LNCaP clone FGC (cell line): ENCODE measurements at regions not wholly inside any gene's neighbourhood (a gene's known extent, or its start where the extent isn't known, plus 50 kb on each side); places are given as distances from the start of the nearest gene placed in this dataset.

Source experiments
- DNase-seq: peaks from one replicate; pipeline ENCODE4 v3.0.0-alpha.2; 2011; ENCODE audit warnings: low read depth
- H3K4me3 ChIP-seq: 2 replicates; pipeline ENCODE4 v1.5.1; 2011; ENCODE audit warnings: mild to moderate bottlenecking, low read depth, low read length, control low read depth
- TF ChIP-seq, protein P1 (sequence below): IDR thresholded peaks from 2 replicates; pipeline ENCODE4 v1.5.1; 2012; ENCODE audit warnings: mild to moderate bottlenecking; ENCODE audit not compliant: control insufficient read depth, insufficient read depth; ENCODE audit errors: extremely low read depth

DNA sequence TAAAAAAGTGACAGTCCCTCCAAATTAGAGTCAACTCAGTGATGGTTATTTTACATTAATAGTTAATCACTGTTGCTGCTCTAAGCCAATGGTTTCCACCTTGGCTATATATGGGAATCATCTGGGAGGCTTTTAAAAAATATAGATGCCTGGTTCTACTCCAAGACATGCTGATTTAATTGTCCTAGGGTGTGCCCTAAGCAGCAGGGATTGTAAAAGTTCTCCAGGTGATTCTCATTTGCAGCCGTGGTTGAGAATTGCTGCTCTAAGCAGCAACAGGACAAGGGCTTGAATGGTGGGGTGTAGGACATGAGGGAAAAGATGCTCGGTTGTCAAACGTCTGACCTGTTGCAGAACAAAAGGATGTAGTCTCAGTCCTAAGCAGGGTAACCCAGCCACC, 405.1 kb upstream of the MCTP2 start:
- TF ChIP-seq, protein P1, sequence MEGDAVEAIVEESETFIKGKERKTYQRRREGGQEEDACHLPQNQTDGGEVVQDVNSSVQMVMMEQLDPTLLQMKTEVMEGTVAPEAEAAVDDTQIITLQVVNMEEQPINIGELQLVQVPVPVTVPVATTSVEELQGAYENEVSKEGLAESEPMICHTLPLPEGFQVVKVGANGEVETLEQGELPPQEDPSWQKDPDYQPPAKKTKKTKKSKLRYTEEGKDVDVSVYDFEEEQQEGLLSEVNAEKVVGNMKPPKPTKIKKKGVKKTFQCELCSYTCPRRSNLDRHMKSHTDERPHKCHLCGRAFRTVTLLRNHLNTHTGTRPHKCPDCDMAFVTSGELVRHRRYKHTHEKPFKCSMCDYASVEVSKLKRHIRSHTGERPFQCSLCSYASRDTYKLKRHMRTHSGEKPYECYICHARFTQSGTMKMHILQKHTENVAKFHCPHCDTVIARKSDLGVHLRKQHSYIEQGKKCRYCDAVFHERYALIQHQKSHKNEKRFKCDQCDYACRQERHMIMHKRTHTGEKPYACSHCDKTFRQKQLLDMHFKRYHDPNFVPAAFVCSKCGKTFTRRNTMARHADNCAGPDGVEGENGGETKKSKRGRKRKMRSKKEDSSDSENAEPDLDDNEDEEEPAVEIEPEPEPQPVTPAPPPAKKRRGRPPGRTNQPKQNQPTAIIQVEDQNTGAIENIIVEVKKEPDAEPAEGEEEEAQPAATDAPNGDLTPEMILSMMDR: no peak

DNA sequence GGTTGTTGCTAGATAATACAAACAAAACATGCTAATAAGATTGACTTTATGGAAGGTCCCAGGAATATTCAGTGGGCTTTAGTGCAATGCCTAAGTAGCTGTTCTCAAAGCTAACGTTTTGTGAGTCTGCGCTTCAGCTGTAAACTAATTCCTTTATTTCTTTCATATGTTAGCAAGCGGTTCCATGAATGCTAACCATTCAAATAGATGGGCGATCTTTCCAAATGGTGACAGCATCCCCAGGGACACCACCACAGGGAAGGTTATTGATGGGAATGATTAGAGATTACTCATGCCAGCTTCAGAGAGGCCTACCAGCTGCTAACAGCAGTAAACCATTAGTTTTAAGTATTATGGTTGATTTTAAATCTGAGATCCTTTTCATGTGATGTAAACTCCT, 405.7 kb upstream of the MCTP2 start:
- TF ChIP-seq, protein P1: no peak
- DNase-seq: no peak

More for the DNA sequence above, 405.1 kb upstream of the MCTP2 start:
- no peak for DNase-seq
- no peak overlapping the region for H3K4me3 ChIP-seq

DNA sequence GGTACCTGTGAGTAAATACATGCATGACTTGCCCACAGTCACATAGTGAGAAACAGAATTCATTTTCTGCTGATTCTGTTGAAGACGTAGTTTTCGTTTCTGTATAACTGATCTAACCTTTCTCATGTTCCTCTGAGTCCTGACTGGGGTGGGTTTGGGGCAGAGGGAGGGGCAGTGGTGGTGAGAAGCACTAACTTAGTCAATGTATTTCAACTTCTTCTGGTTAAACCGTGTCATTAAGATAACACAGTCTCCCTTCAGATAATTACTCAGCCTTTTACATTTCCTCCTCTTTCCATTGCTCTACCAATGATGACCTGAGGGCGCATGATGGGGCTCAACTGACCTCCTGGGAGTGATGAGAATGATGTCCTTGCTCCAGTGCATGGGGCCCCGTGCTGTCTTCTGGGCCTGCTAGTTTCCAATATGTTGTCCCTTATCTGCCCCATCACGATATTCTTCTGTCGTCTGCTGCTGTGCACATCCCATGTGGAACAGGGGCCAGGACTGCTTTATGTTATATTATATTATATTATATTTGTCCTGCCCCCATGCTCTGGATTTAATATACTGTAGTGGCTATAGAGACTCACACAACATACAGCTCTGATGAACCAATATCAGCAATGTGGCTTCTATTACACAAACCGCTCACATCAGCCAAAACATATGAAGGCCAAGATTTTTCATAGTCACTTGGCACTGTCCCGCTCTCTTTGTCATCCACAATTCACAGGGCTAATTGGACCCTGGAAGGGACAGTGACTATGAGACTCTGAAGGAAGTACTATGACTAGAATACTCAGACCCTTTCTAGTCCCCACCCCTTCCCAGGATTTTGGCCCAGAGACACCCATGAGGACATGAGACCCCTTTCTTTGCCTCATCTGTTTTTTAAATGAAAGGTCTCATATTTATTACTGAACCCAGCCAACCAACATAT, 407.1 kb upstream of the MCTP2 start:
- TF ChIP-seq, protein P1: no peak
- no peak overlapping the region for H3K4me3 ChIP-seq
- no peak for DNase-seq

More for the DNA sequence above, 405.7 kb upstream of the MCTP2 start:
- H3K4me3 ChIP-seq: no peak overlapping the region

DNA sequence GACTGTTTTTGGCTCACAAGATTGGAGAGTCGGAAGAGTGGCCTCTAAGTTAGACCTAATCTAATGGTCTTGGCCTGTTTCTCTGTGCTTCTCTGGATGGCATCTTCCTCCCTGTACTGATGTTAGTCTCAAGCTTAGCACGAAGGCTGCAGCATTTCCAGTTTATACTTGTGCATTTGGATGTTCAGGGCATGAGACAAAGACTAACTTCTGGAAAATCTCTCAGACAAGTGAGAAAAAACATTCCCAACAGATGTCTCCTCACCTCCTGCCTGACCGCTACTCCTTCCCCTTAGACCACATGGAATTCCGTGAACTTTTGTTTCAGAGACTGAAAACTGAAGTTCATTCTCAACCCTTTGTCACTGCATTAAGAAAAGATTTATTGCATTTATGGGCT, 410.8 kb upstream of the MCTP2 start:
- no peak overlapping the region for H3K4me3 ChIP-seq
- DNase-seq: no peak
- TF ChIP-seq, protein P1: no peak

DNA sequence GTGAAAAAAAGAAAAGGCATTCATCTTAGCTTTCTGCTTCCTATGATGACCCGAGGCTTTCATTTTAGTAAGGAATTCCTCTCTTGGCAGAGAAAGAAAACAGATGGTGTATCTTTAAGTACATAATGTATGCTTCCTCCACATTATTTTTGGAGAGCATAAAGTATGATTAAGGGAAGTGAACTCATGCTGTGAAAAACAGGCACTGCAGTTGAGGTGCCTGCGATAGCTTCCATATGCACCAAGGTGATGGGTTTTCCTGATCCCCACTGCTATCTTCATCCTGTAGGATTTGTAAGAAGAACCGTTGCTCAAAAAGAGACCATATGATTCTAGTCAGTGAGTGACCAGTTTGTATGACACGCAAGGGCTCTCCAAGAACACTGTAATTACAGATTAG, 411.5 kb upstream of the MCTP2 start:
- TF ChIP-seq, protein P1: no peak
- no peak for DNase-seq
- no peak overlapping the region for H3K4me3 ChIP-seq

DNA sequence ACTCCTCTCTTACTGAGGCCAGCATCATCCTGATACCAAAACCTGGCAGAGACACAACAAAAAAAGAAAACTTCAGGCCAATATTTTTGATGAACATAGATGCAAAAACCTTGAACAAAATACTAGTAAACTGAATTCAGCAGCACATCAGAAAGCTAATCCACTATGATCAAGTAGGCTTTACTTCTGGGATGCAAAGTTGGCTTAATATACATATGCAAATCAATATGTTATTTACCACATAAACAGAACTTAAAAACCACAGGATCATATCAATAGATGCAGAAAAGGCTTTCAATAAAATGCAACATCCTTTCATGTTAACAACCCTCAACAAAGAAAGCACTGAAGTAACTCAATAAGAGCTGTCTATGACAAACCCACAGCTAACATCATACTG, 414.5 kb upstream of the MCTP2 start:
- DNase-seq: no peak
- no peak overlapping the region for H3K4me3 ChIP-seq
- TF ChIP-seq, protein P1: no peak
